A673 (cell line): ENCODE measurements at regions not wholly inside any gene's neighbourhood (a gene's known extent, or its start where the extent isn't known, plus 50 kb on each side); places are given as distances from the start of the nearest gene placed in this dataset.

Source experiments
- CTCF ChIP-seq: fragments of 300-800, 200-600 bp; sonication (generic); conservative IDR thresholded peaks from 2 replicates; pipeline ENCODE4 v1.5.1; 2017; ENCODE audit warnings: low read depth, mild to moderate bottlenecking, antibody characterized with exemption, low read length, moderate library complexity, mixed read lengths
- EZH2 ChIP-seq: fragments of 200-600 bp; sonication (generic); IDR thresholded peaks from 2 replicates; pipeline ENCODE4 v1.6.1; 2017; ENCODE audit warnings: borderline replicate concordance, low read depth, mild to moderate bottlenecking, mixed read lengths, antibody characterized with exemption, low read length; ENCODE audit not compliant: poor library complexity, severe bottlenecking

DNA sequence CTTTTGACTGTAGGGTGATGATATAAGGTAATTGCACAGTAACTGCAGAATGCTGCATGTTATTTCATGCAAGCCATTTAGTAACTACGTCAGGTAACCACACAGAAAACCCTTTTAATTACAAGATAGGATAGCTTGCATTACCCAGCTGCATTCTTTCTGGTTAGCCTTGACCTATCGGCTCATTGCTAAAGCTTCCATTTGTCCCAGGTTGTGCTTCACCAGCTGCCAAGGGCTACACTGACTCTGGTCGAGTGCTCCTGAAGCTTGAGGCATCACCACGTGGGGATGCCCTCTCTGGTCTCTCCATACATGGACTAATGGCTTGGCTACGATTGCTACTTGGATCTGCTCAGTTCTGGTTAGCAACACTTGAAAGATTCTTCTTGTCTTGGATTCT is 81.1 kb upstream of the SLC12A2 start:
- no peak for TF ChIP-seq CTCF
- no peak for TF ChIP-seq EZH2
